CD14-positive monocyte (primary cell): ENCODE measurements at regions not wholly inside any gene's neighbourhood (a gene's known extent, or its start where the extent isn't known, plus 50 kb on each side); places are given as distances from the start of the nearest gene placed in this dataset.

Experiments
- DNase-seq, 3 donors: peaks; one replicate each; pipeline ENCODE4 v3.0.0-alpha.2; 2011 to 2022
- H2AFZ ChIP-seq: 2 replicates; pipeline ENCODE4 v1.6.0; 2012; ENCODE audit warnings: mild to moderate bottlenecking, low read depth, low read length, inconsistent platforms; ENCODE audit not compliant: insufficient read depth, poor library complexity, severe bottlenecking
- H3K27ac ChIP-seq, 2 donors: 1 replicate in 1 of 2; 2 replicates in 1 of 2; pipeline ENCODE4 v1.5.1; 2012 to 2013; ENCODE audit warnings: low read length in 2 of 2, control low read depth in 1 of 2, inconsistent platforms in 1 of 2, low read depth in 1 of 2, mild to moderate bottlenecking in 1 of 2
- H3K27me3 ChIP-seq, 2 donors: one replicate each; pipeline versions ENCODE4 v1.6.0 to v1.6.1; 2011 to 2013; ENCODE audit warnings: low read length in 2 of 2; ENCODE audit not compliant: control insufficient read depth in 2 of 2, insufficient read depth in 2 of 2
- H3K36me3 ChIP-seq, 2 donors: replicated peaks in 1 of 2; 1 replicate in 1 of 2; 2 replicates in 1 of 2; pipeline versions ENCODE4 v1.5.1 to v1.6.1; 2012 to 2013; ENCODE audit warnings: low read length in 2 of 2, control low read depth in 1 of 2, inconsistent platforms in 1 of 2, mild to moderate bottlenecking in 1 of 2; ENCODE audit not compliant: insufficient read depth in 2 of 2, control insufficient read depth in 1 of 2
- H3K4me1 ChIP-seq, 2 donors: 1 replicate in 1 of 2; 2 replicates in 1 of 2; pipeline versions ENCODE4 v1.5.1 to v1.6.1; 2012 to 2013; ENCODE audit warnings: low read length in 2 of 2, control low read depth in 1 of 2, inconsistent platforms in 1 of 2, mild to moderate bottlenecking in 1 of 2, moderate library complexity in 1 of 2; ENCODE audit not compliant: insufficient read depth in 2 of 2, control insufficient read depth in 1 of 2
- H3K4me2 ChIP-seq: replicated peaks from 2 replicates; pipeline ENCODE3; 2012; ENCODE audit warnings: low read length, moderate library complexity, mild to moderate bottlenecking; ENCODE audit not compliant: poor library complexity, severe bottlenecking; ENCODE audit errors: extremely low read depth
- H3K4me3 ChIP-seq, 3 experiments: fragments of 200-600 bp in 1 of 3; sonication (generic) in 1 of 3; replicated peaks in 1 of 3; 1 replicate in 2 of 3; 2 replicates in 1 of 3; pipeline ENCODE4 v1.5.1; 2011 to 2013; ENCODE audit warnings: low read length in 3 of 3, mild to moderate bottlenecking in 3 of 3, control low read depth in 2 of 3, low read depth in 2 of 3, inconsistent platforms in 1 of 3, moderate library complexity in 1 of 3
- H3K79me2 ChIP-seq: 2 replicates; pipeline ENCODE4 v1.6.0; 2012; ENCODE audit warnings: mild to moderate bottlenecking, control low read depth, inconsistent platforms, low read length, moderate library complexity; ENCODE audit not compliant: insufficient read depth
- H3K9ac ChIP-seq: 2 replicates; pipeline ENCODE4 v1.6.0; 2017; ENCODE audit warnings: low read length, mild to moderate bottlenecking; ENCODE audit not compliant: insufficient read depth, poor library complexity, severe bottlenecking
- H3K9me3 ChIP-seq, 2 donors: replicated peaks in 1 of 2; 1 replicate in 1 of 2; 2 replicates in 1 of 2; pipeline versions ENCODE4 v1.5.1 to v1.6.1; 2012 to 2013; ENCODE audit warnings: low read length in 2 of 2, control low read depth in 1 of 2; ENCODE audit not compliant: control insufficient read depth in 1 of 2, insufficient read depth in 1 of 2
- H4K20me1 ChIP-seq: 2 replicates; pipeline ENCODE4 v1.6.0; 2012; ENCODE audit warnings: mild to moderate bottlenecking, low read length, control low read depth, moderate library complexity; ENCODE audit not compliant: insufficient read depth
- H3K27ac Mint-ChIP-seq, 7 donors: one replicate each; pipeline ENCODE4 v1.8.0; 2020; ENCODE audit warnings: mild to moderate bottlenecking in 7 of 7, mixed read lengths in 7 of 7, moderate library complexity in 6 of 7, inconsistent platforms in 2 of 7
- H3K27me3 Mint-ChIP-seq, 3 donors: one replicate each; pipeline ENCODE4 v1.8.0; 2021 to 2022; ENCODE audit warnings: low read depth in 3 of 3, mild to moderate bottlenecking in 3 of 3, mixed read lengths in 3 of 3, moderate library complexity in 3 of 3, inconsistent platforms in 1 of 3
- H3K36me3 Mint-ChIP-seq, 2 donors: one replicate each; pipeline ENCODE4 v1.8.0; 2020; ENCODE audit warnings: mixed read lengths in 2 of 2, inconsistent platforms in 1 of 2, mild to moderate bottlenecking in 1 of 2
- H3K4me1 Mint-ChIP-seq: one replicate; pipeline ENCODE4 v1.8.0; 2020; ENCODE audit warnings: mild to moderate bottlenecking, mixed read lengths
- H3K4me3 Mint-ChIP-seq, 2 donors: one replicate each; pipeline ENCODE4 v1.8.0; 2020; ENCODE audit warnings: mild to moderate bottlenecking in 2 of 2, mixed read lengths in 2 of 2, moderate library complexity in 1 of 2
- H3K9me3 Mint-ChIP-seq, 7 donors: one replicate each; pipeline ENCODE4 v1.8.0; 2020 to 2022; ENCODE audit warnings: mixed read lengths in 7 of 7, mild to moderate bottlenecking in 6 of 7, moderate library complexity in 6 of 7, inconsistent platforms in 2 of 7
- WGBS: methylation state at CpG from one replicate; pipeline ENCODE4 v1.1.5; 2013; ENCODE audit warnings: missing lambda C conversion rate; ENCODE audit not compliant: insufficient coverage; 5-methylcytosine and 5-hydroxymethylcytosine counted together
- intact Hi-C, 2 donors: fragments of 100-400 bp; cut with micrococcal nuclease; formaldehyde crosslinking; loops; one replicate each; pipeline versions ENCODE4 v1.15.0 to v1.15.1; 2023
- TF ChIP-seq, protein P1 (sequence below): fragments of 200-600 bp; IDR thresholded peaks from one replicate; pipeline ENCODE4 v1.8.0; 2022; ENCODE audit warnings: antibody characterized with exemption, mild to moderate bottlenecking

DNA sequence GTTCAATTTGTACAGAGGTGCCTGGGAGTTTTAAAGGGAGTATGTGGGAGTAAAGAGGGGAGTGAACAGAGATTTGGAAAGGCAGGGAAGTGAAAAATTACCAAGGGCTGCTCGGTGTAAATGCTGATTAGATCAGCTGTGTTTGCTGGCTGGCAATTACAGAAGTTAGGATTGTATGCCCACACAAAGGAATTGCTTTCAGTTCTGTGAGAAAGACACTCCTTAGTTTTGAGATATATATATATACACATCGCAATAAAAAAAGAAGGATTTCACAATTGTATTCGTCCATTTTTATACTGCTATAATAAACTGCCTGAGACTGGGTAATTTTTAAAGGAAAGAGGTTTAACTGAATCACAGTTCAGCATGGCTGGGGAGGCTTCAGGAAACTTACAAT, 196.3 kb downstream of the SLITRK5 start:
- no peaks in the 10 kb centered on the region for H3K4me1 ChIP-seq
- Mint-ChIP-seq H3K4me1 (no peaks in the 10 kb centered on the region), H3K4me3 (no peak overlapping the region), H3K27me3 (no peaks in the 10 kb centered on the region), H3K36me3 (no peaks in the 10 kb centered on the region), H3K9me3 (peaks cover 0 to 8% (median 2%) of the 10 kb centered on the region in 7 donors), H3K27ac (no peak overlapping the region)
- H3K4me3 ChIP-seq = no peak overlapping the region
- no peaks in the 10 kb centered on the region for H3K27me3 ChIP-seq
- no peak overlapping the region for H2AFZ ChIP-seq
- 60% methylated on average over 1 of the region's 3 CpGs for WGBS
- intact Hi-C loops = no loop called here
- H3K36me3 ChIP-seq = no peaks in the 10 kb centered on the region
- H3K9ac ChIP-seq = no peak overlapping the region
- TF ChIP-seq, protein P1, sequence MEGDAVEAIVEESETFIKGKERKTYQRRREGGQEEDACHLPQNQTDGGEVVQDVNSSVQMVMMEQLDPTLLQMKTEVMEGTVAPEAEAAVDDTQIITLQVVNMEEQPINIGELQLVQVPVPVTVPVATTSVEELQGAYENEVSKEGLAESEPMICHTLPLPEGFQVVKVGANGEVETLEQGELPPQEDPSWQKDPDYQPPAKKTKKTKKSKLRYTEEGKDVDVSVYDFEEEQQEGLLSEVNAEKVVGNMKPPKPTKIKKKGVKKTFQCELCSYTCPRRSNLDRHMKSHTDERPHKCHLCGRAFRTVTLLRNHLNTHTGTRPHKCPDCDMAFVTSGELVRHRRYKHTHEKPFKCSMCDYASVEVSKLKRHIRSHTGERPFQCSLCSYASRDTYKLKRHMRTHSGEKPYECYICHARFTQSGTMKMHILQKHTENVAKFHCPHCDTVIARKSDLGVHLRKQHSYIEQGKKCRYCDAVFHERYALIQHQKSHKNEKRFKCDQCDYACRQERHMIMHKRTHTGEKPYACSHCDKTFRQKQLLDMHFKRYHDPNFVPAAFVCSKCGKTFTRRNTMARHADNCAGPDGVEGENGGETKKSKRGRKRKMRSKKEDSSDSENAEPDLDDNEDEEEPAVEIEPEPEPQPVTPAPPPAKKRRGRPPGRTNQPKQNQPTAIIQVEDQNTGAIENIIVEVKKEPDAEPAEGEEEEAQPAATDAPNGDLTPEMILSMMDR = no peak
- H4K20me1 ChIP-seq = no peaks in the 10 kb centered on the region
- no peak overlapping the region for H3K27ac ChIP-seq
- DNase-seq = no peak
- no peaks in the 10 kb centered on the region for H3K9me3 ChIP-seq
- H3K79me2 ChIP-seq = no peaks in the 10 kb centered on the region
- no peak overlapping the region for H3K4me2 ChIP-seq

DNA sequence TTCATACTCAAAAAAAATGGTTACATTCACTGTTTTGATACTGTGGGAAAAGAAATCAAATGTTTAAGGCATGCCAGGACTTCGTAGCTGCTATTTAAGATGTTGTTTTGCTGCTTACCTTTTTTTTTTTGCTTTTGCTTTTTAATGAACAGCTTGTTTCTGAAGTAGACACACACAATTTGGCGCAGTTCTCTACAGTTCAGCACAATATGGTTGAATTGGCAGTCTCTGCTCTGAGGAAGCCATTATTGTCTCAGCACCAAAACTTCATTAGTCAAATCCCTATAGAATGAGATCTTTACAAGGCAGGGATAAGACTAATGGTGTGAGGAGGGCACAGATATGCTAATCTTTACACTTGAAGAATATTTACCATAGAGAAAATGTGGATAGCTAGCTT, 197.6 kb downstream of the SLITRK5 start:
- TF ChIP-seq, protein P1 = no peak
- 83% methylated on average over 1 of the region's 2 CpGs for WGBS
- H3K4me1 Mint-ChIP-seq = no peaks in the 10 kb centered on the region
- no peak for DNase-seq
- no peaks in the 10 kb centered on the region for H3K36me3 Mint-ChIP-seq
- intact Hi-C loops = no loop called here
- Histone ChIP-seq H3K9ac (no peak overlapping the region), H3K4me1 (no peaks in the 10 kb centered on the region), H4K20me1 (no peaks in the 10 kb centered on the region), H3K9me3 (no peaks in the 10 kb centered on the region), H3K4me2 (no peak overlapping the region), H3K79me2 (no peaks in the 10 kb centered on the region), H3K4me3 (no peak overlapping the region), H3K27ac (no peak overlapping the region), H2AFZ (no peak overlapping the region), H3K36me3 (no peaks in the 10 kb centered on the region), H3K27me3 (no peaks in the 10 kb centered on the region)
- peaks cover 0 to 8% (median 2%) of the 10 kb centered on the region in 7 donors for H3K9me3 Mint-ChIP-seq
- H3K4me3 Mint-ChIP-seq = no peak overlapping the region
- no peaks in the 10 kb centered on the region for H3K27me3 Mint-ChIP-seq
- H3K27ac Mint-ChIP-seq = no peak overlapping the region
